ENCODE measurements at regions not wholly inside any gene's neighbourhood (a gene's known extent, or its start where the extent isn't known, plus 50 kb on each side); places are given as distances from the start of the nearest gene placed in this dataset.

DNA sequence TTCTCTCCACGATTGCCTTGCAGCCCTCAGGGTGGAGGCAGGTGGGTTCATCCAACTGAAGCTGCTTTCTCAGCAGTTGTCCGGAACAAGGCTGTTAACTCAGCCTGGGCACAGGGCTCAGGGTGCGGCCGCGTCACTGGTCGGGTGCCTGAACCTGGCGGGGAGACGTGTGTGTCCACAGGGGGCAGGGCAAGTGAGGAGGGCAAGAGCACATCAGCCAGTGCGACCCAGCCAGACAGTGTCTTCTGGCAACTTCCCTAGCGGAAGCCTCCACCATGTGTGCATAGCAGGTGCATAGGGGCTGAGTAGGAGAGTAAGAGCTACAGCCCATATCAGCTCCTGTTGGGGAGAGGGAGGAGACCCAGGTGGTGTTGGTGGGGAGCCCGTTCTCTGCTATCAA, 150.4 kb upstream of the THRB start:
- no peak overlapping the region for H3K4me2 ChIP-seq (ENCODE audit: insufficient read depth, low read length)
- CTCF ChIA-PET, result interaction anchor here (1.0 kb wide), 1 partner anchor 373 kb away, joined by 3 read pairs; no protein-coding TSS in a partner anchor
- intact Hi-C loops (cut with micrococcal nuclease) (no loop called here), dilution Hi-C loops (cut with MboI; ENCODE audit: extremely low pct_ligation_motif_present, low sequenced_read_pairs) (no loop called here)
- FAIRE-seq (no peak), DNase-seq (ENCODE audit: low read depth, low spot score) (no peak)
- no peaks in the 10 kb centered on the region for H3K9me1 ChIP-seq (replicated peaks; ENCODE audit: control insufficient read depth, extremely low read depth, insufficient read depth, low read length)
- H3K27me3 ChIP-seq (ENCODE audit: control insufficient read depth in 2 of 2, insufficient read depth in 2 of 2, low read length in 2 of 2), result peaks cover 0 to 1% of the 10 kb centered on the region in 2 experiments
- no peak overlapping the region for H3K27ac ChIP-seq (ENCODE audit: insufficient read depth, low read depth, low read length)
- no TSS peak for BruUV-seq (replicated peaks)
- POLR2A ChIA-PET, result no interaction called here
- H2AFZ ChIP-seq (ENCODE audit: low read depth, low read length), result no peak overlapping the region
- TF ChIP-seq GATA2 (IDR thresholded peaks at IDR 0.05; ENCODE audit: insufficient read depth, insufficient read length, low read depth, low read length) (no peak), FOS (IDR thresholded peaks at IDR 0.05; ENCODE audit: borderline replicate concordance, insufficient read depth, low read length) (no peak), POLR2AphosphoS5 (IDR thresholded peaks at IDR 0.05; ENCODE audit: insufficient read depth, low read depth, low read length) (no peak), JUN (IDR thresholded peaks at IDR 0.05; ENCODE audit: borderline replicate concordance, insufficient read depth, insufficient read length, low read depth) (no peak), POLR2A (IDR thresholded peaks at IDR 0.05; ENCODE audit: low read depth, low read length) (no peak), MYC (IDR thresholded peaks at IDR 0.05; ENCODE audit: low read depth, low read length) (no peak), EZH2 (IDR thresholded peaks at IDR 0.05; ENCODE audit: borderline replicate concordance, low read depth, low read length, severe bottlenecking) (no peak)
- TF ChIP-seq, protein P1, sequence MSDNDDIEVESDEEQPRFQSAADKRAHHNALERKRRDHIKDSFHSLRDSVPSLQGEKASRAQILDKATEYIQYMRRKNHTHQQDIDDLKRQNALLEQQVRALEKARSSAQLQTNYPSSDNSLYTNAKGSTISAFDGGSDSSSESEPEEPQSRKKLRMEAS (IDR thresholded peaks at IDR 0.05; ENCODE audit: insufficient read depth, insufficient read length), result no peak
- TF ChIP-seq, protein P2, sequence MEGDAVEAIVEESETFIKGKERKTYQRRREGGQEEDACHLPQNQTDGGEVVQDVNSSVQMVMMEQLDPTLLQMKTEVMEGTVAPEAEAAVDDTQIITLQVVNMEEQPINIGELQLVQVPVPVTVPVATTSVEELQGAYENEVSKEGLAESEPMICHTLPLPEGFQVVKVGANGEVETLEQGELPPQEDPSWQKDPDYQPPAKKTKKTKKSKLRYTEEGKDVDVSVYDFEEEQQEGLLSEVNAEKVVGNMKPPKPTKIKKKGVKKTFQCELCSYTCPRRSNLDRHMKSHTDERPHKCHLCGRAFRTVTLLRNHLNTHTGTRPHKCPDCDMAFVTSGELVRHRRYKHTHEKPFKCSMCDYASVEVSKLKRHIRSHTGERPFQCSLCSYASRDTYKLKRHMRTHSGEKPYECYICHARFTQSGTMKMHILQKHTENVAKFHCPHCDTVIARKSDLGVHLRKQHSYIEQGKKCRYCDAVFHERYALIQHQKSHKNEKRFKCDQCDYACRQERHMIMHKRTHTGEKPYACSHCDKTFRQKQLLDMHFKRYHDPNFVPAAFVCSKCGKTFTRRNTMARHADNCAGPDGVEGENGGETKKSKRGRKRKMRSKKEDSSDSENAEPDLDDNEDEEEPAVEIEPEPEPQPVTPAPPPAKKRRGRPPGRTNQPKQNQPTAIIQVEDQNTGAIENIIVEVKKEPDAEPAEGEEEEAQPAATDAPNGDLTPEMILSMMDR (IDR thresholded peaks at IDR 0.05; ENCODE audit: extremely low read depth in 1 of 2, insufficient read depth in 1 of 2, low read depth in 1 of 2, low read length in 2 of 2), result no peak
- H3K4me3 ChIP-seq (replicated peaks in 1 of 3; ENCODE audit: insufficient read depth in 1 of 3, low read depth in 1 of 3, low read length in 3 of 3), result no peak overlapping the region
- H3K36me3 ChIP-seq (ENCODE audit: control insufficient read depth in 2 of 2, extremely low read depth in 1 of 2, insufficient read depth in 2 of 2, low read length in 2 of 2), result no peaks in the 10 kb centered on the region
- H3K9ac ChIP-seq (replicated peaks; ENCODE audit: extremely low read depth, insufficient read depth, low read length), result no peak overlapping the region
- H3K79me2 ChIP-seq (ENCODE audit: control insufficient read depth, insufficient read depth, low read length), result no peaks in the 10 kb centered on the region
- H3K4me1 ChIP-seq (ENCODE audit: control insufficient read depth, extremely low read depth, insufficient read depth, low read length), result peaks cover 9% of the 10 kb centered on the region
- no peaks in the 10 kb centered on the region for H4K20me1 ChIP-seq (replicated peaks; ENCODE audit: control insufficient read depth, extremely low read depth, insufficient read depth, low read length)
- H3K9me3 ChIP-seq (replicated peaks; ENCODE audit: control insufficient read depth, insufficient read depth, low read length), result no peaks in the 10 kb centered on the region

Measured in endothelial cell of umbilical vein (primary cell).